ENCODE measurements at regions not wholly inside any gene's neighbourhood (a gene's known extent, or its start where the extent isn't known, plus 50 kb on each side); places are given as distances from the start of the nearest gene placed in this dataset.
A peak's percentile ranks its signal among the peaks of the same experiment; 100 is the strongest.
"Not testable (repeated sequence)": the region's sequence is repeated elsewhere in the genome, so short reads cannot be mapped to it uniquely, and the experiment has no call there.

DNA sequence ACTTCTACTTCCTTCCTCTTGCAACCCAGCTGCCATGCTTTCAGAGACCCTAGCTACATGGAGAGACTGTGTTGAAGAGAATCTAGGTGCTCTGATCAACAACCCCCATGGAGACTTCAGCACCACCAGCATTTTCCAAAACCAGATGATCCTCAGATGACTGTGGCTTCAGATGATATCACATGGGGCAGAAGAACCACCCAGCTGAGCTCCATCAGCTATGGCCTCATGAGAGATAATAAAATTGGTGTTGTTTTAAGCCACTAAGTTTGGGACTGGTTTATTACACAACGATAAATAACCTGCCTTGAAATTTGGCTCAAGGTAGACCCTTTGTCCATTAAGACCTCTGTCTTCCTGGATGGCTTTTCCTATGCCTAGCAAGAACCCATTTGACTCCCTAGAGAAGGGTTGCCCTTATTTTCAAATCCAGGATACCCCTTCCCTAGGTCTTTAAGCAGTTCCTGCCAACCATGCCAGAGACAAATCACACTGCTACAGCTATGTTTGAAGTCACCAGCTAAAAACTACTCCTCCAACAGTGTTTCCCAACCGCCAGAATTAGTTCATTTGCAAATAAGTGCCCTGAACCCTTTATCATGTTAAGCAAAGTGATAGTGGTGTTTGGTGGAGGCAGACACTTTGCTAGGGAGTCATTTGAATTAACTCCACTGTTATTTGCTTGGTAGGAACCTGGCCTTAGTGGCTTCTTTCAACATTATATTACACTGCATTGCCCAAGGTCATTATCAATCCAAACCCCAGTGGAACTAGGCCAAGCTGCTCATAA is 136.9 kb upstream of the PALS2 start:
- DNase-seq = no peak

DNA sequence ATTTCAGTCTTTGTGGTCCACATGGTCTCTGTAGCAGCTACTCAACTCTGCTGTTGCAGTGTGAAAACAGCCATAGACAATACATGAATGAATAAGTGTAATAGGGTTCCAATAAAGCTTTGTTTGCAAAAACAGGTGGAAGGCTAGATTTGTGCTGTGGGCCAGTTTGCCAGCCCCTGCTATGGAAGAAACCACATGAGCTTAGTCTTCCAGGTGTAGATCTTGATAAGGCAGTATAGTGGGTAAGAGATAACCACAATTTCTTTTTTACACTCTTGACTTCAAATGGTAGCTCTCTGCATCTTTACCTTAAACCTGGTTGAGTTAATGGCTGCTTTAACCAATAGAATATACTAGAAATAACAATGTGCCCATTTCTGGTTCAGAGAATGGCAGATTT is 135.0 kb upstream of the PALS2 start:
- DNase-seq = peak; percentile 16

DNA sequence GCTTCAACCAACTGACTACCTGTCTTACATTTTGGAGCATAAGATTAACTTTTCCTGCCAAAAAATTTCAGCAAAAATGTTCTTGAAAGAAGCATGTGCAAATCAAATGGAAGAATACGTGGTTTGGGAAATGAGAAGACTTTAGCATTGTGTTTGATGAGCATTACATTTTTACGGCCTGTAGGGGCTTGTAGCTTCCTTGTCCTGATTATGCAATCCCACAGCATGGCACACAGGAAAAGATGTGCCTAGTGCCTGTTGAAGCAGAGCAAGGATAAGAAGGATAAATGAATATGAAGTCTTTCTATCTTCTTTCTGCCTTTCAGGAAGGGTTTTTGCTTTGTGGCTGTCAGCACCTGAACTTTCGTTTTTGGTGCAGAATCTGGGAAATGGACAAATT is 134.1 kb upstream of the PALS2 start:
- not testable (repeated sequence) for DNase-seq

DNA sequence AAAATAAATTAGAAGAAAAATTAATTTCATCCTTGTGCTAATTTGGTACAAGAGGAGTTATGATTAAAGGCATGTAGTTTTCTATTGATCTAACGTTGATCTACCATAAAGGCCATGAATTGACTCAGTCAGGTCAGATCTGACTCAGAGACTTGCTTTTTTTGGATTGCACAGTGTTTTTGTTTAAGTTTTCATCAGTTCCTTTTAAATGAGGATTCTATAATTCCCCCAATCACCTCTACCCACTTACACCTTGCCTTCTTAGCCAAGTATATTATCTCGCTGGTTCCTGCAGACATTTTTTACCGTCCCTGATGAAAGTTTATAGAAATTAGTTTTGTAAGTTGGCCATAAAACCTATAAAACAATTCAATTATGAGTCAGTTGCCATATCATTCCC is 132.4 kb upstream of the PALS2 start:
- DNase-seq = peak; percentile 73

DNA sequence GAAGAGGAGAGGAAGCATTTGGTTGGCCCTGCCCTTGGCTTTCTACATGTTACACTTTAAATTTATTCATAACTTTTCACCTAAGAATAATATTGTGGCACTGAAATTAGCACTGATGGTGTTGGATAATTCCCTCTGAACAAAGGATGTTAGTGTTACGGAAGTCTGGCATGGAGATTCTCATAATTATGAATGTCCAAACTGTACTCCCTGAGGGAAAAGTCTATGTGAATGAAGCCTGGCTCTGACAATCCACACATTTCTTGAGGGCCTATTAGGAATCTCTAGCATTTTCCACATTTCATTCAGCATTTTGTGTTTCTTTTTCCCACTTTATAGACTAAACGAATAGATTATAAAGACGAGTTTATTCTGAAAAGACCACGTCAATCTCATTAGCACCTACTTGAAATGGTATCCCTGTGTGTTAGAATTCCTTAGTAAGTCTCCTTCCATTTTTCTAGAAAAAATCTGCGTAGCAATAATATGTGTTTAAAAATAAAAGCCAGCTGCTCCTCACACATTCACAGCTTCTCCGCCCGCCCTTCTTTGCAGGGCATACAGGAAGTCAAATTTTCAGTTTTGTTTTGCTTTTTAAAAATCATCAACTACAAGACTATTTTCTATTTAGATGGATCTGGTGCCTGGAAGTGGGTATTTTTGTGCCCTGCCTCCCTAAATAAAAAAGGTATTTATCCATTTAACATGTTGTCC is 131.8 kb upstream of the PALS2 start:
- peak; percentile 8 for DNase-seq

DNA sequence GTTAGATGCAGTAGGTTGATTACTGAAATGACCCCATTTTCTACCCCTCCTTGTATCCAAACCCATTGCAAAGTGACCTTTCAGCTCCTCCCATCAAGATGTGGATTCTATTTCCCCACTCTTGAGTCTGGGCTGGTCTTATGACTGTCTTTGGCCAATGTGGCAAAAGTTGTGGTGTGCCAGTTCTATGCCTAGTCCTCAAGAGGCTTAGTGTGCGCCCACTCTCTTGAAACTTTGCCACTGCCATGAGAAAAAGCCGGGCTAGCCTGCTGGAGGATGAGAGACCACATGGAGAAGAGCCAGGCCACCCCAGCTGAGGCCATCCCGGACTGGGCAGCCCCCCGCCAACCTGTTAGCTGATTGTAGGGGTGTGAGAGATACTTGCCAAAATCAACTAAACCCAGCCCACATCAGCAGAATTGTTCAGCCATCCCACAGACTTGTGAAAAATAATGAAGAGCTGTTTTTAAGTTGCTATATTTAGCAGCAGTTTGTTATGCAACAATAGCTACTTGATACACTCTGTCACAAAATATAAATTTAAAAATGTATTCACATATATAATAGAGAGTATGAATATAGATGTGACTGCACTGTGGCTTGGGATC is 131.0 kb upstream of the PALS2 start:
- peak; percentile 16 for DNase-seq

DNA sequence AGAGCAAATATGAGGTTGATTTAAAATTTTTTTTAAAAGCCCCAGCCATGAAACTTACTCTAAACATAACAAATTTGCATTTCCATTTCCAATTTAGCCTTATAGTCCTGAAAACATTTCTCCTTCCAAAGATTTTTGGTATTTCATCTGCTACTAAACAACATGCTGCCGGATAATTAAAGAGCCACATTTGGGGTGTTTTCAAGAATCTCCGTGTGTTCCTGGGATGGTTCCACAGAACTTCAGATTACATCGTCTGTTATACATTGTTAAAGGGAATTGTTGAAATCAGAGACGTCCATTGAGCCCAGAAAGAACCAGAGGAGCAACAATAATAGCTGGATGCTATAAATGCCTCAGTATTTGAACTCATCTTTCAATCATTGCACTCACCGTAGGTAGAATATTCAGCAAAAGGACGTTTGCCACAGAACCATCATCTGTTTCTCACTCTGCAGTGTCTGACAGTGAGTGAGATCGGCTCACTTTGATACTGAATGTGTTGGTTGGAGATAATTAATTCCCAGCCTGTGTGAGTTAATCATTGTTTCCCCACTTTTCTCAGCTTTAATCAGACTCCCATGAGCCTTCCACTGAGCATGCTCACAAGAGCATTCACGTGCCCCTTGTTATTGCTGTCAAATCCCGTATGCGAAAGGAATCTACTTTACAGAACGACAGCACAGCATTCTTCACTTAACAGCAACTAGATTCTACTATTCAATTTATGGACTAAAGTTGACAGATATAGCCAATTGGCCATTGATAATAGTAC is 128.4 kb upstream of the PALS2 start:
- DNase-seq = no peak

DNA sequence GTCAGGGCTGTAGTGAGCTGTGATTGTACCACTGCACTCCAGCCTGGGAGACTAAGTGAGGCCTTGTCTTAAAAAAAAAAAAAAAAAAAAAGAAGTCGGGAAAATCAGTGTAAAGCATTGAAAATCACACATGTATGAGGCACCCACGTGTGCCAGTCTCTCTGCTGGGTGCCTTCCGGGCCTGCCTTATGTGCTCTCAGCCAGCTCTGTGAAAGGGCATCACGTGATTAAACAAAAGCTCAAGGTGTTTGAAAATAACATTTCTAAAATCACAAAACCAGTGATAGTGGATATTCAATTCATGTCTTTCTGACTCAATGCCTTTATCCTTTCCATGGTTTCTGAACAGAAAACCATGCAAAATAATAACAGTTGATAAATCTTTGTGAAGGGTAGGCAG is 125.2 kb upstream of the PALS2 start:
- no peak for DNase-seq

DNA sequence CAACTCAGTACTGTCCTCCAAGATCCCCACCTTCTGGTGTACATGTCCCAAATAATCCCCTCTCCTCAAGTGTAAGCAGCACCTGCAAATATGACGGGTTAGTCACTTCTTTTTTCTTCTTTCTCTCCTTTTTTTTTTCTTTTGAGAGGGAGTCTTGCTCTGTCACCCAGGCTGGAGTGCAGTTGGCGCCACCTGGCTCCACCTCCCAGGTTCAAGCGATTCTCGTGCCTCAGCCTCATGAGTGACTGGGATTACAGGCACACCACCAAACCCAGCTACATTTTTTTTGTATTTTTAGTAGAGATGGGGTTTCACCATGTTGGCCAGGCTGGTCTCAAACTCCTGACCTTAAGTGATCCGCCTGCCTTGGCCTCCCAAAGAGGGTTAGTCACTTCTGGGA is 123.8 kb upstream of the PALS2 start:
- DNase-seq = not testable (repeated sequence)

DNA sequence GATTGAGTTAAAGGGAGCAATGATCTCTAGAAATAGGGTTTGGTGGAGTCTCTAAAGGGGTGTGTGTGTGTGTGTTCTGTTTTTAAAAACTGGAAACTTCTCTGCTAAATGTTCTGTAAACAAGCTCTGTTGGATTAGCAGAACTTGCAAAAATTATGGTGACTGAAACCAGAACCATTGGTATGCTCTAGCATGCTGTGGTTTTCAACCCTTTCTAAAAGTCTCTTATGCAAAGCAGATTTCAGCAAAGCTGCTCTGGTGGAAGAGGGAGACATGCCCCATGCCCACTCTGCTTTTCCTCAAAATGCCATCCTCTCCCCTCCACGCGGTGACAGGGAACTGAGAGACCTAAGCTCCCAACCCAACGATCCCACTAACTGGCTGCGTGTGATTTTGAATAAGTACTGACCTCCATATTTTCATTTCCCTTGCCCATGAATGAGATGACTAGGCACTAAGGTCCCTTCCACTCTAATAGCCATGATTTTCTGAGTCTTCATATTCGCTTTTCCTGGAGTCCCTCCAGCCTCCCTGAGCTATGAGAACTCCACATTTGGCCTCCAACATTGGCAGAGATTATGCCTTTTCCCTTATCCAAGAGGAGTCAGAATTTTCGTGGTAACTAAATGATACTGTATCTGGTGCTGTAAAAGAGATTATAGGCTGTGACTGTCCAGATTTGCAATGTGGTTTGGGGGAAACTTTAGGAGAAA is 117.3 kb upstream of the PALS2 start:
- DNase-seq = peak; percentile 5

DNA sequence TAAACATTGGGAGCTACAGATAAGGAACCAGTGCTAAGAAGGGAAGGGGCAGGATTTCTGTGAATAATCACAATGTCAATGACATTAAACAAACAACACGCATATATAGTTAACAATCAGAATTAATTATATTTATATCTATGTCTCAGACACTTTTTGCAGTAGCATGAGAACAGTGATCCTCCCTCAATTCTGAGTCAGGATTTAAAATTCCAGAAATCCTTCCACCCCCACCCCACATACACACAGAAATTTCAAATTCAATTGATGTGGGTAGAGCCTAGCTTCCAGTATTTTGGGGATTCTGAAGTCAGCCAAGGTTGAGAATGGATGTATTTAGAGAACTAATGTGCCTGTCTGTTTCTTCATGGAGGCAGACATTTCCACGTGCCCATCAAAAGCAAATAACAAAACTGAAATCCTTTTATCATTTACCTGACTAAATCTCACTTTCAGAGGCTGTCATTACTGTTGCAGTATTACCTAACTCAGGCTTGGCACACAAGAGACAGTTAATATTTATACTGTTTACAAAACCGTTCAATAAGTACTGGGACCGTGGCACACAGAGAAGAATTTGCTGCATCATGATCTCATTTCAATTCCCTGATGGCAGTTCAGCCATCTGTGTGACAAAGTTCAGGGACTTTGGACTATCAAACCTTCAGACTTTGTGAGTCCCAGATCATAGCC is 116.6 kb upstream of the PALS2 start:
- DNase-seq = no peak

DNA sequence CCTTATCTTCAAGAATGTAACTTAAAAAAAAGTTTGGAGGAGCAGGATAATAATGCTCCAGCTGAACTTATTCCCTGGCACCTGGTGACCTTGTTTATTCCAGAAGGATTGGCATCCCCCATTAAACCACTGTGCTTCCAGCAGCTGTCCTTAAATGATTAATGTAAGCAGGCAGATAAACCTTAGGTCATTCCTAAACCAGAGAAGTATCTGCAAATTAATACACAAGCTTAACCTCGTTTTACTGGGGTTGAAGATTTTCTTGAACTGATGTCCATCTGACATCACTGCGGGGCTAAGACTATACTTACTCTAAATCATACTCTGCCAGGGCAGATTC is 116.1 kb upstream of the PALS2 start:
- DNase-seq = no peak

DNA sequence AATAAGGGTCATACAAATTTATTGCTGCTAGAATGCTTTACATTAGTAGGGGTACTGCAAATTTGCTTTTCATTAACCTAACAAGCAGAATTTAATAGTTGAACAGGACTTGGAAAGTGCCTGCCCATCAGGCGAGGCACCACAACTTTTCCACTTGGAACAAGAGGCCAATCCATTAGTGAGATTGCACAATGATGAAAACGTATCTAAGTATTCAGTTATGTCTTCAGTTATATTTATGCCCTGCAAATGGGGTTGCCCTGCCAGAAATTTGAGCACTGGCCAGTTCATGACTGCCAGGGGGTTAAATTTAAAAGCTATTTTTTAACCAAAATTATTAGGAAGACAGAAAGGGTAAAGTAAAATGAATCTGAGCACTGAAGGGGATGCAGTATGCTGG is 111.1 kb upstream of the PALS2 start:
- DNase-seq = no peak

DNA sequence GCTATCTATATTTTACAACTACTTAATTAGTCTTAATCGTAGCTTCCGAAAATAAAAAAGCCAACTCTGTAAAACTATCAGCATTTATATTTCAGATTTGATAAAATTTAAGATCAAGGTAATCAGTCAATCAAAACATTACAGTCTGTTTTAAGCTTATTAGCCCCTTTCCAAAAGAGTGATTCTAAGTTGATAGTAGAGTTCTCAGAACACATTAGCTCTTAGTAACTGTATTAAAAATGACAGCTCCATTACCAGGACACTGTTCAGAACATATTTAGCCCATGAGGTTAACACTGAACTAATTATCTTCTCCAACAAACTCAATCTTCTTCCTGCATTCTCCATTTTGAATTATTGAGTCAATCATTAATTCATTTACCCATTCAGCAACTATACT is 110.3 kb upstream of the PALS2 start:
- no peak for DNase-seq

DNA sequence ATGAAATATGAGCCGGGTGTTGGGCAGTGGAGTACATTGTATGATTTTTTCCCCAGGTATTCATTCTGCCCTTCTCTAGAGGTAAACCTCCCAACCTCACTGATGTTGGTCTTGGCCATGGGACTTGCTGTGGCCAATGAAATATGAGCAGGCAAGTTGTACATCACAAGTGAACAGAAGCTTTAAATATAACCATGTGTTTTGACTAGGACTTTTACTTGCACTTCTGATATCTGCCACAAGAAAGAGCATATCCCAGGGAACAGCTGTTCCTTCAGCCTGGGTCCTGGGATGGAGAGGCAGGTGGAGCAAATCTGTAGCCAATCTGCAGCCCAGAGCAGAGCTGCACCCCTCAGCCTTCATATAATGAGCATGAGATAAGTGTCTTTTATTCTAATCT is 109.8 kb upstream of the PALS2 start:
- no peak for DNase-seq

DNA sequence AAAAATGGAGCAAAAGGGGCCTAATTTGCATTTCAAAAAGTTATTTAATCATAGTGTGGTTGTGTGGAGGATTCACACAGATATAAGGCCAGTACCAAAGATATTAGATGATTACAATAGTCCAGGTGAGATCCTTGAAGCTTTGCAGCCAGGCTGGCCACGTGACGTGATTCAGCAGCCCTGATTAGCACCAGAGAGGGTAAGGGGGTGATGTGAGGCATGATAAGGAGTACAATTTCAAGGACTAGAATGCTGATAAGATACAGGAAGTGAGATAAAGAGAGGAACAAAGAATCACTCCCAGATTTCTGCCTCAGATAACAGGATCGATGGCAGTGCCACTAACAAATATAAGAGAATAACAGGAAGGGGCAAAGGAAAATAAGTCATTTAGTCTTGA is 108.4 kb upstream of the PALS2 start:
- DNase-seq = no peak

DNA sequence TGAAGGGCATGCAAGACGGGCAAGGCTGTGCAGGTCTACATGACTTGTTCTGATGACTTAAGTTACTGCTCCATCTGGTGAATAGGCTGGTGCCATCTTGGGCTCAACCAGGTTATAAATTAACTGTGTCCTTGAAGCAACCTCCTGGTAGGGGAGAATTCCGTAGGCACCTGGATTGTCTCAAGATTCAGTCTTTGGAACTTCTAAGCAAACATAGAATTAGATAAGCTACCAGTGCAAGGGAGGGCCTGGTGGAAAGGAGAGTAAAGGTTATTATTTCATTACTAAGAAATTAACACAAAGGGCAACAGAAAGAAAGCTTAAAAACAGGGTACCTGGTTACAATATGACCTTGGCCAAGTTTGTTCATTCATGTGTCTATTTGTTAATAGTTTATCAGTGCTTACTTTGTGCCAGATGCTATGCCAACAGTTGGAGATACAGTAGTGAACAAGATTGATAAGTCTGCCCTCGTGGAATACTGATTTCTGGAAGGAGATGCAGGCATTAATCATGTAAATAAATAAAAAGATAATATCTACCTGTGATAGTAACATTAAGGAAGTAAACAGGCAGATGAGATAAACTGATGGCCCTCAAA is 107.0 kb upstream of the PALS2 start:
- DNase-seq = no peak

DNA sequence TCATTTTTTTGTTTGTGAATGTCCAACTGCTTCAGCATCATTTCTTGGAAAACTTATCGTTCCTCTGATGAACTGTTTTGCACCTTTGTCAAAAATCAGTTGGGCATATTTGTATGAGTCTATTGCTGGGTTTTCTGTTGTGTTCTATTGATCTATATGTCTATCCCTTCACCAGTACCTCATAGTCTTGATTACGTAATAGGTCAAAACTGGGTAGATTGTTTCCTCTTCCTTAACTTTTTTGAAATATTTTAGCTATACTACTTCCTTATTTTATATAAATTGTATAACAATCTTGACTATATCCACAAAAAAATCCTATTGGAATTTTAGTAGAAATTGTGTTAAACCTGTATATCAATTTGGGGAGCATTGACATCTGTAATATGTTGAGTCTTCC is 104.1 kb upstream of the PALS2 start:
- no peak for DNase-seq

DNA sequence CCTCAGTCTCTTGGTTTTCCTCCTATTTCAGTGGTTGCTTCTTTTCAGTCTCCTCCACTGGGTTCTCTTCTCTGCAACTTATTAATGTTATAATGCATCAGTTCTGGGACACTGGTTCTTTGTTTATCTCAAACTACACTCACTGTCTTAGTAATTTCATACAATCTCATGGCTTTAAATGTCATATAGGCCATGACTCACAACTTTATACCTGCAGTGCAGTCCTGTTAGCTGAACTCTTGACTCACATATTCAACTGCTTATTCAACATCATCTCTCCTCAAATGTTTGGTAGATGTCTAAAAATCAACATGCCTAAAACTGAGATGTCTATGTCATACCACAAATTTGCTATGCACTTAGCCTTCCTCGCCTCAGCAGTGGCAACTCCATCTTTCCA is 101.2 kb upstream of the PALS2 start:
- DNase-seq = peak; percentile 2

DNA sequence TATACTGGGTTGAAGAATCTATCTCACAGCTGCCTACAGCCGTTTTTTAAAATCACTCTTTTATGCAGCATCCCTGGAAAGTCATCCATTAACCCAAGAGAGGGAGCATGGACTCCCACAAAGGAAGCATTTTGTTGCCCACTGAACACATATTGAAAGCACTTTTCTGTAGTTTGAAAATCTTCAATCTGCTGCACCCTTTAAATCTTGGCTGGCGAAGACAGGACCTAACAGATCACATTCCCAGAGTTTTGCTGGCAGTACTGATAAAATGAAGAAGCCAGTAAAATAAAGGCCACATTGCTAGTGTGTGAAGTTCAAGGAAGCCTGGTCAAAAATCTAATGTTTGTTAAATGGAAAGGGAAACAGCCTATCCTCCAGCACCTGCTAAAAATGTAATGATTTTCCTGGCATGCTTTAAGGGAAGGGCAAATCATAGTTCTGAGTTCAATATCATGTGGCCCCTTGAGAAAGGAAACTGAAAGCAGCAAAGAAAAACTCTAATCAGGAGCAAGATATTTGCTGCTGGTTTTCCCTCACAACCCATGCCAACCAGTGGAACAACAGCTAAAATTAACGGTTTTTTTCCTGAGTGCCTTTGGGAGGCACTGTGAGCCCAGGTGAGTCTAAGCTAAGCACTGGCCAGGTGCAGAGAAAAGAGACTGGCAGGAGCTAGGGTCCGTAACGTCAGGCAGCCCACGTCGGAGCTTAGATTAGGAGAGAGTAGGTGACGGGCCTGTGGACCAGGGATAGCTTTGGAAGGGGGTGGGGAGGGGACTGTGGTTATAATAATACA is 97.9 kb upstream of the PALS2 start:
- DNase-seq = no peak

DNA sequence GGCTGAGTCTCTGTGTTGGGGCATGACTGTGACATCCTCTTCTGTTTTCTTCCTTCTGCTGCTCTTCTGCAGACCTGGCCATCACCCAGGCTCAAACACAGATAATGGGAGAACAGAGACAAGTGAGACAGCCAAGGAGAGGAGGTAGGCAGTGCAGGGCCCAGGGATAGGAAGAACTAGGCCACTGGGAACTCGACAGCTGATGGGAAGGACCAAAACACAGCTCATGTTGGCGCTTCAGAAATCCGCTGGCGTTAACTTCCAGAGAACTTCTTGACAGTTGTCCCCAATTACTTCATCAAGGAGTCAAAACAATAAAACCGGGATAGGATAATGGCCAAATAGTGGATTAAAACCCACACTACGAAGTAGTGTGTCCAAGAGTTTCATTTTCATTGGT is 97.0 kb upstream of the PALS2 start:
- DNase-seq = no peak

Data from activated CD4-positive, alpha-beta T cell treated with anti-CD3 and anti-CD28 coated beads, Interleukin-10, Interleukin-2, amounts not matched to agents 100 ng/mL and 50 ng/mL, durations not matched to agents 16 hours and 8 hours (primary cell).